H1 (cell line): ENCODE measurements at regions not wholly inside any gene's neighbourhood (a gene's known extent, or its start where the extent isn't known, plus 50 kb on each side); places are given as distances from the start of the nearest gene placed in this dataset.

ENCODE experiments used
- CTCF ChIA-PET: fragments of 300-600 bp; sonication (Branson Sonifier 250); formaldehyde crosslinking; loops from one replicate; lab custom pipeline; 2021; ENCODE audit not compliant: partially characterized antibody; lab: Charles Lee
- POLR2A ChIA-PET: fragments of 300-600 bp; sonication (Branson Sonifier 250); formaldehyde crosslinking; loops from one replicate; lab custom pipeline; 2021; ENCODE audit warnings: inconsistent platforms; ENCODE audit not compliant: partially characterized antibody; lab: Charles Lee
- DNase-seq, 2 experiments: peaks; one replicate each; pipeline versions ENCODE4 v3.0.0 to v3.0.0-alpha.2; 2010 to 2022; ENCODE audit warnings: low spot score in 2 of 2, low read depth in 1 of 2, mixed read lengths in 1 of 2
- FAIRE-seq: peaks from 2 replicates; lab custom pipeline; 2011; peaks lifted over from hg19 to GRCh38; lab: Jason Lieb, UNC
- H2AFZ ChIP-seq: 2 replicates; pipeline ENCODE4 v1.8.1; 2012; ENCODE audit warnings: low read length, inconsistent platforms
- H2AK5ac ChIP-seq: 2 replicates; pipeline ENCODE4 v1.6.1; 2013; ENCODE audit warnings: low read depth, low read length
- H2BK120ac ChIP-seq: replicated peaks from 2 replicates; pipeline ENCODE3; 2013; ENCODE audit warnings: low read depth, low read length, inconsistent platforms
- H2BK12ac ChIP-seq: 2 replicates; pipeline ENCODE4 v1.6.1; 2013; ENCODE audit warnings: low read depth, low read length
- H2BK15ac ChIP-seq: 2 replicates; pipeline ENCODE4 v1.6.1; 2013; ENCODE audit warnings: low read length
- H2BK20ac ChIP-seq: 2 replicates; pipeline ENCODE4 v1.6.1; 2013; ENCODE audit warnings: low read length
- H2BK5ac ChIP-seq: 2 replicates; pipeline ENCODE4 v1.6.1; 2013; ENCODE audit warnings: low read depth, low read length
- H3K14ac ChIP-seq: 2 replicates; pipeline ENCODE4 v1.6.1; 2013; ENCODE audit warnings: inconsistent platforms; ENCODE audit not compliant: insufficient read length
- H3K18ac ChIP-seq: 2 replicates; pipeline ENCODE4 v1.6.1; 2013; ENCODE audit warnings: low read length; ENCODE audit errors: extremely low read depth
- H3K23ac ChIP-seq: 2 replicates; pipeline ENCODE4 v1.6.1; 2013; ENCODE audit warnings: inconsistent platforms; ENCODE audit not compliant: insufficient read length
- H3K23me2 ChIP-seq: 2 replicates; pipeline ENCODE4 v1.6.1; 2013; ENCODE audit warnings: low read depth, low read length
- H3K27ac ChIP-seq: 2 replicates; pipeline ENCODE4 v1.6.1; 2011; ENCODE audit warnings: low read depth, low read length, inconsistent platforms
- H3K27me3 ChIP-seq, 4 experiments: replicated peaks in 1 of 4; 1 replicate in 1 of 4; 2 replicates in 3 of 4; pipeline versions ENCODE4 v1.6.1 to v1.8.1; 2011 to 2013; ENCODE audit warnings: low read length in 3 of 4, mild to moderate bottlenecking in 3 of 4, inconsistent platforms in 2 of 4, mixed read lengths in 2 of 4, moderate library complexity in 1 of 4; ENCODE audit not compliant: control insufficient read depth in 3 of 4, insufficient read depth in 3 of 4; ENCODE audit errors: extremely low read depth in 1 of 4
- H3K36me3 ChIP-seq, 4 experiments: 2 replicates each; pipeline versions ENCODE4 v1.6.1 to v1.8.1; 2011 to 2013; ENCODE audit warnings: mild to moderate bottlenecking in 4 of 4, low read length in 3 of 4, moderate library complexity in 2 of 4, control low read depth in 1 of 4, inconsistent platforms in 1 of 4; ENCODE audit not compliant: insufficient read depth in 4 of 4, control insufficient read depth in 2 of 4
- H3K4ac ChIP-seq: replicated peaks from 2 replicates; pipeline ENCODE3; 2013; ENCODE audit warnings: low read length, low read depth, mixed read lengths, inconsistent platforms; ENCODE audit not compliant: insufficient read length
- H3K4me1 ChIP-seq, 4 experiments: replicated peaks in 1 of 4; 1 replicate in 1 of 4; 2 replicates in 3 of 4; pipeline versions ENCODE4 v1.6.1 to v1.8.1; 2011 to 2013; ENCODE audit warnings: low read length in 3 of 4, inconsistent platforms in 2 of 4, mixed read lengths in 1 of 4; ENCODE audit not compliant: insufficient read depth in 4 of 4, control insufficient read depth in 3 of 4
- H3K4me2 ChIP-seq, 2 experiments: 2 replicates each; pipeline versions ENCODE4 v1.6.1 to v1.8.1; 2011 to 2013; ENCODE audit warnings: low read depth in 2 of 2, low read length in 2 of 2, control low read depth in 1 of 2, inconsistent platforms in 1 of 2, mild to moderate bottlenecking in 1 of 2; ENCODE audit not compliant: insufficient read depth in 1 of 2
- H3K4me3 ChIP-seq, 4 experiments: fragments of 200-600, 300-600 bp in 1 of 4; sonication (generic), shearing (Covaris generic), sonication (Bioruptor Twin) in 1 of 4; 2 replicates each; pipeline versions ENCODE4 v1.5.1 to v1.8.1; 2011 to 2016; ENCODE audit warnings: low read length in 4 of 4, low read depth in 3 of 4, control low read depth in 2 of 4, inconsistent platforms in 2 of 4, mild to moderate bottlenecking in 2 of 4, mixed read lengths in 1 of 4, moderate library complexity in 1 of 4; ENCODE audit not compliant: insufficient read depth in 2 of 4; ENCODE audit errors: extremely low read depth in 1 of 4
- H3K56ac ChIP-seq: replicated peaks from 2 replicates; pipeline ENCODE3; 2013; ENCODE audit warnings: low read depth, mild to moderate bottlenecking, mixed read lengths, low read length, inconsistent platforms; ENCODE audit not compliant: insufficient read length
- H3K79me1 ChIP-seq: 2 replicates; pipeline ENCODE4 v1.6.1; 2013; ENCODE audit warnings: low read depth, low read length, control low read depth
- H3K79me2 ChIP-seq, 2 experiments: 2 replicates each; pipeline versions ENCODE4 v1.6.1 to v1.8.1; 2012 to 2013; ENCODE audit warnings: low read length in 2 of 2, mild to moderate bottlenecking in 2 of 2, inconsistent platforms in 1 of 2; ENCODE audit not compliant: insufficient read depth in 2 of 2, control insufficient read depth in 1 of 2
- H3K9ac ChIP-seq, 4 experiments: replicated peaks in 1 of 4; 1 replicate in 1 of 4; 2 replicates in 3 of 4; pipeline versions ENCODE4 v1.6.1 to v1.8.1; 2011 to 2013; ENCODE audit warnings: low read depth in 3 of 4, low read length in 3 of 4, control low read depth in 2 of 4, mild to moderate bottlenecking in 2 of 4, moderate library complexity in 2 of 4, inconsistent platforms in 1 of 4; ENCODE audit errors: extremely low read depth in 1 of 4
- H3K9me3 ChIP-seq, 2 experiments: 2 replicates each; pipeline versions ENCODE4 v1.6.1 to v1.8.1; 2012 to 2013; ENCODE audit warnings: mild to moderate bottlenecking in 2 of 2, moderate library complexity in 2 of 2, control low read depth in 1 of 2, inconsistent platforms in 1 of 2, low read depth in 1 of 2, low read length in 1 of 2, mixed read lengths in 1 of 2; ENCODE audit not compliant: insufficient read depth in 2 of 2
- H4K20me1 ChIP-seq, 2 experiments: replicated peaks in 1 of 2; 2 replicates each; pipeline versions ENCODE3 to v1.8.1; 2011 to 2013; ENCODE audit warnings: inconsistent platforms in 2 of 2, low read length in 2 of 2, mild to moderate bottlenecking in 1 of 2; ENCODE audit not compliant: insufficient read depth in 2 of 2, control insufficient read depth in 1 of 2
- H4K5ac ChIP-seq: 2 replicates; pipeline ENCODE4 v1.6.1; 2013; ENCODE audit warnings: low read length, low read depth, mixed read lengths, inconsistent platforms; ENCODE audit not compliant: insufficient read length
- H4K8ac ChIP-seq: 2 replicates; pipeline ENCODE4 v1.8.0; 2013; ENCODE audit warnings: mild to moderate bottlenecking, moderate library complexity, low read length, inconsistent platforms; ENCODE audit not compliant: insufficient read depth; ENCODE audit errors: extremely low read depth
- H4K91ac ChIP-seq: replicated peaks from 2 replicates; pipeline ENCODE3; 2013; ENCODE audit warnings: low read length, mixed read lengths, inconsistent platforms; ENCODE audit not compliant: insufficient read length
- ATF2 ChIP-seq: IDR thresholded peaks from 2 replicates; pipeline ENCODE4 v1.6.1; 2012; ENCODE audit warnings: low read length, inconsistent platforms
- FOSL1 ChIP-seq: IDR thresholded peaks from 2 replicates; pipeline ENCODE4 v1.6.1; 2011; ENCODE audit warnings: mild to moderate bottlenecking, low read depth, low read length, moderate library complexity; ENCODE audit not compliant: insufficient read depth
- GTF2F1 ChIP-seq: IDR thresholded peaks from 2 replicates; pipeline ENCODE4 v1.6.1; 2012; ENCODE audit warnings: low read depth, low read length, improper control_type of control experiment, borderline replicate concordance
- JUND ChIP-seq: IDR thresholded peaks from 2 replicates; pipeline ENCODE4 v1.6.1; 2011; ENCODE audit warnings: mild to moderate bottlenecking, improper control_type of control experiment, low read length
- MAFK ChIP-seq: IDR thresholded peaks from 2 replicates; pipeline ENCODE4 v1.6.1; 2012; ENCODE audit warnings: low read depth, mild to moderate bottlenecking, improper control_type of control experiment, low read length
- POU5F1 ChIP-seq: IDR thresholded peaks from 2 replicates; pipeline ENCODE4 v1.6.1; 2011; ENCODE audit warnings: low read depth, mild to moderate bottlenecking, low read length, moderate library complexity
- RNF2 ChIP-seq: fragments of 200-900, 300-1000 bp; sonication (generic); IDR thresholded peaks from 2 replicates; pipeline ENCODE4 v1.7.1; 2016; ENCODE audit warnings: borderline replicate concordance, low read depth, mild to moderate bottlenecking, antibody characterized with exemption, low read length; ENCODE audit not compliant: poor library complexity, severe bottlenecking; ENCODE audit errors: missing control alignments
- RXRA ChIP-seq: IDR thresholded peaks from 2 replicates; pipeline ENCODE4 v1.6.1; 2011; ENCODE audit warnings: low read depth, mild to moderate bottlenecking, low read length, moderate library complexity; ENCODE audit not compliant: insufficient read depth
- SIRT6 ChIP-seq: IDR thresholded peaks from one replicate; pipeline ENCODE4 v1.7.1; 2012; ENCODE audit warnings: low read length, inconsistent platforms
- SP2 ChIP-seq: IDR thresholded peaks from 2 replicates; pipeline ENCODE4 v1.6.1; 2012; ENCODE audit warnings: mild to moderate bottlenecking, low read length, inconsistent platforms
- SUZ12 ChIP-seq: fragments of 200-600 bp; sonication (generic); IDR thresholded peaks from 2 replicates; pipeline ENCODE4 v1.6.1; 2012; ENCODE audit warnings: mild to moderate bottlenecking, inconsistent platforms, low read length, moderate library complexity, mixed read lengths
- TAF1 ChIP-seq: IDR thresholded peaks from 2 replicates; pipeline ENCODE4 v1.6.1; 2011; ENCODE audit warnings: mild to moderate bottlenecking, low read depth, low read length
- USF2 ChIP-seq: IDR thresholded peaks from 2 replicates; pipeline ENCODE4 v1.6.1; 2011; ENCODE audit warnings: low read length, improper control_type of control experiment

GRCh38 chr4:67292045-67292444, 253.3 kb downstream of the CENPC start:
- H2AFZ ChIP-seq: no peak overlapping the region; the same call in 1 of the 2 replicates
- no peak overlapping the region for H4K91ac ChIP-seq
- no peak overlapping the region for H3K4me2 ChIP-seq
- no peaks in the 10 kb centered on the region for H3K79me2 ChIP-seq
- H3K14ac ChIP-seq: no peak overlapping the region
- H4K8ac ChIP-seq: no peak overlapping the region
- H3K27me3 ChIP-seq: no peaks in the 10 kb centered on the region
- no peak overlapping the region for H3K4me3 ChIP-seq
- no peak overlapping the region for H3K4ac ChIP-seq
- peaks cover 0 to 4% (median 2%) of the 10 kb centered on the region in 4 experiments; a peak in 2 of 7 replicates for H3K4me1 ChIP-seq
- no peak overlapping the region for H3K23ac ChIP-seq
- H2BK12ac ChIP-seq: no peak overlapping the region
- H3K36me3 ChIP-seq: peaks cover 0 to under 1% (median 0%) of the 10 kb centered on the region in 4 experiments; a peak in 1 of 8 replicates
- no peak for DNase-seq
- FAIRE-seq: no peak
- H2BK20ac ChIP-seq: no peak overlapping the region
- peaks cover 0 to 7% of the 10 kb centered on the region in 2 experiments; a peak in 2 of 4 replicates for H3K9me3 ChIP-seq
- no peak overlapping the region for H3K9ac ChIP-seq
- H2AK5ac ChIP-seq: no peak overlapping the region
- H3K27ac ChIP-seq: no peak overlapping the region
- H2BK5ac ChIP-seq: no peak overlapping the region
- no peak overlapping the region for H3K18ac ChIP-seq
- ChIA-PET POLR2A (interaction anchor here (0.7 kb wide), 1 partner anchor 9 kb away, joined by 3 read pairs; no protein-coding TSS in a partner anchor), CTCF (interaction anchor here (2.2 kb wide), 1 partner anchor 10 kb away, joined by 5 read pairs; no protein-coding TSS in a partner anchor)
- H2BK15ac ChIP-seq: no peak overlapping the region
- H3K79me1 ChIP-seq: no peaks in the 10 kb centered on the region
- no peak overlapping the region for H4K5ac ChIP-seq
- H4K20me1 ChIP-seq: no peaks in the 10 kb centered on the region
- H2BK120ac ChIP-seq: no peak overlapping the region
- no peaks in the 10 kb centered on the region for H3K23me2 ChIP-seq
- no peak overlapping the region for H3K56ac ChIP-seq
- TF ChIP-seq TAF1 (no peak), JUND (no peak), RXRA (no peak), SIRT6 (no peak), GTF2F1 (no peak), SP2 (no peak), FOSL1 (no peak), MAFK (no peak), ATF2 (no peak), POU5F1 (no peak), USF2 (no peak), SUZ12 (no peak), RNF2 (no peak)
